ENCODE measurements at regions not wholly inside any gene's neighbourhood (a gene's known extent, or its start where the extent isn't known, plus 50 kb on each side); places are given as distances from the start of the nearest gene placed in this dataset.
"Not testable (repeated sequence)": the region's sequence is repeated elsewhere in the genome, so short reads cannot be mapped to it uniquely, and the experiment has no call there.

DNA sequence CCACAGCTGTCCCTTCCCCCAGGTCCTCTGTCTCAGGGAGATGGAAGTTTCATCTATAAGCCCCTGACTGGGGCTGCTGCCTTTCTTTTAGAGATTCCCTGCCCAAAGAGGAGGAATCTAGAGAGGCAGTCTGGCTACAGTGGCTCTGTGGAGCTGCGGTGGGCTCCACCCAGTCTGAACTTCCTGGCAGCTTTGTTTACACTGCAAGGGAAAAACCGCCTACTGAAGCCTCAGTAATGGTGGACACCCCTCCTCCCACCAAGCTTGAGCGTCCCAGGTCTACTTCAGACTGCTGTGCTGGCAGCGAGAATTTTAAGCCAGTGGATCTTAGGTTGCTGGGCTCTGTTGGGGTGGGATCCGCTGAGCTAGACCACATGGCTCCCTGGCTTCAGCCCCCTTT, 184.1 kb upstream of the SLC35B3 start:
- 19% methylated on average over 3 of the region's 5 CpGs for WGBS (ENCODE audit: low lambda C conversion rate)
- H3K27me3 ChIP-seq (ENCODE audit: control insufficient read depth in 1 of 2, insufficient read depth in 2 of 2, low read length in 2 of 2); intact Hi-C loops (cut with micrococcal nuclease; ENCODE audit: unreplicated experiment); H3K79me2 ChIP-seq (ENCODE audit: insufficient read depth, low read length); H3K27ac ChIP-seq (ENCODE audit: extremely low read length, insufficient read depth, low read length); CTCF ChIA-PET (ENCODE audit: low intra/inter-chr PET ratio, low total read pairs); H3K9me3 ChIP-seq (ENCODE audit: low read length); FAIRE-seq; BruUV-seq (replicated peaks); H4K20me1 ChIP-seq (ENCODE audit: insufficient read depth, low read length); H3K9ac ChIP-seq (ENCODE audit: insufficient read depth, low read depth, low read length); in situ Hi-C loops (cut with HindIII; ENCODE audit: extremely low pct_ligation_motif_present, low pct_unique_long_range_greater_than_20kb); H3K36me3 ChIP-seq (replicated peaks in 1 of 2; ENCODE audit: control insufficient read depth in 1 of 2, insufficient read depth in 2 of 2, low read length in 2 of 2); TF ChIP-seq FOXA1 (IDR thresholded peaks at IDR 0.05); GABPA (IDR thresholded peaks at IDR 0.05; ENCODE audit: low read depth, low read length): not testable (repeated sequence)
- ATAC-seq: peak; percentile 83
- peak; percentile 26 for DNase-seq (ENCODE audit: low spot score)
- peak; percentile 54; the same call in 1 of the 2 replicates for TF ChIP-seq ZNF644 (CRISPR knock-in tag; IDR thresholded peaks at IDR 0.05; ENCODE audit: low read depth)
- TF ChIP-seq FOXA1 (CRISPR knock-in tag; IDR thresholded peaks at IDR 0.05): peak; percentile 77
- TF ChIP-seq, protein P1, sequence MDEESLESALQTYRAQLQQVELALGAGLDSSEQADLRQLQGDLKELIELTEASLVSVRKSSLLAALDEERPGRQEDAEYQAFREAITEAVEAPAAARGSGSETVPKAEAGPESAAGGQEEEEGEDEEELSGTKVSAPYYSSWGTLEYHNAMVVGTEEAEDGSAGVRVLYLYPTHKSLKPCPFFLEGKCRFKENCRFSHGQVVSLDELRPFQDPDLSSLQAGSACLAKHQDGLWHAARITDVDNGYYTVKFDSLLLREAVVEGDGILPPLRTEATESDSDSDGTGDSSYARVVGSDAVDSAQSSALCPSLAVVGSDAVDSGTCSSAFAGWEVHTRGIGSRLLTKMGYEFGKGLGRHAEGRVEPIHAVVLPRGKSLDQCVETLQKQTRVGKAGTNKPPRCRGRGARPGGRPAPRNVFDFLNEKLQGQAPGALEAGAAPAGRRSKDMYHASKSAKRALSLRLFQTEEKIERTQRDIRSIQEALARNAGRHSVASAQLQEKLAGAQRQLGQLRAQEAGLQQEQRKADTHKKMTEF (CRISPR knock-in tag; IDR thresholded peaks at IDR 0.05): peak; percentile 32; the same call in 1 of the 2 replicates
- TF ChIP-seq SP4 (CRISPR knock-in tag; IDR thresholded peaks at IDR 0.05): peak; percentile 43; the same call in 1 of the 2 replicates
- TF ChIP-seq ZMYM4 (CRISPR knock-in tag; IDR thresholded peaks at IDR 0.05): peak; percentile 41; the same call in 1 of the 2 replicates
- 0 out of 2 replicates have a peak, but pooled peaks have one; percentile 39 for TF ChIP-seq GABPA (CRISPR knock-in tag; IDR thresholded peaks at IDR 0.05; ENCODE audit: low read depth)
- TF ChIP-seq ZNF33A (CRISPR knock-in tag; IDR thresholded peaks at IDR 0.05; ENCODE audit: borderline replicate concordance): 0 out of 2 replicates have a peak, but pooled peaks have one; percentile 28
- peak; percentile 15 for TF ChIP-seq YY1 (IDR thresholded peaks at IDR 0.05; ENCODE audit: insufficient read depth, insufficient replicate concordance, low read depth, low read length)
- TF ChIP-seq, protein P2, sequence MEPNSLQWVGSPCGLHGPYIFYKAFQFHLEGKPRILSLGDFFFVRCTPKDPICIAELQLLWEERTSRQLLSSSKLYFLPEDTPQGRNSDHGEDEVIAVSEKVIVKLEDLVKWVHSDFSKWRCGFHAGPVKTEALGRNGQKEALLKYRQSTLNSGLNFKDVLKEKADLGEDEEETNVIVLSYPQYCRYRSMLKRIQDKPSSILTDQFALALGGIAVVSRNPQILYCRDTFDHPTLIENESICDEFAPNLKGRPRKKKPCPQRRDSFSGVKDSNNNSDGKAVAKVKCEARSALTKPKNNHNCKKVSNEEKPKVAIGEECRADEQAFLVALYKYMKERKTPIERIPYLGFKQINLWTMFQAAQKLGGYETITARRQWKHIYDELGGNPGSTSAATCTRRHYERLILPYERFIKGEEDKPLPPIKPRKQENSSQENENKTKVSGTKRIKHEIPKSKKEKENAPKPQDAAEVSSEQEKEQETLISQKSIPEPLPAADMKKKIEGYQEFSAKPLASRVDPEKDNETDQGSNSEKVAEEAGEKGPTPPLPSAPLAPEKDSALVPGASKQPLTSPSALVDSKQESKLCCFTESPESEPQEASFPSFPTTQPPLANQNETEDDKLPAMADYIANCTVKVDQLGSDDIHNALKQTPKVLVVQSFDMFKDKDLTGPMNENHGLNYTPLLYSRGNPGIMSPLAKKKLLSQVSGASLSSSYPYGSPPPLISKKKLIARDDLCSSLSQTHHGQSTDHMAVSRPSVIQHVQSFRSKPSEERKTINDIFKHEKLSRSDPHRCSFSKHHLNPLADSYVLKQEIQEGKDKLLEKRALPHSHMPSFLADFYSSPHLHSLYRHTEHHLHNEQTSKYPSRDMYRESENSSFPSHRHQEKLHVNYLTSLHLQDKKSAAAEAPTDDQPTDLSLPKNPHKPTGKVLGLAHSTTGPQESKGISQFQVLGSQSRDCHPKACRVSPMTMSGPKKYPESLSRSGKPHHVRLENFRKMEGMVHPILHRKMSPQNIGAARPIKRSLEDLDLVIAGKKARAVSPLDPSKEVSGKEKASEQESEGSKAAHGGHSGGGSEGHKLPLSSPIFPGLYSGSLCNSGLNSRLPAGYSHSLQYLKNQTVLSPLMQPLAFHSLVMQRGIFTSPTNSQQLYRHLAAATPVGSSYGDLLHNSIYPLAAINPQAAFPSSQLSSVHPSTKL (CRISPR knock-in tag; IDR thresholded peaks at IDR 0.05): 0 out of 2 replicates have a peak, but pooled peaks have one; percentile 6
- peak; percentile 54 for TF ChIP-seq FOXA3 (CRISPR knock-in tag; IDR thresholded peaks at IDR 0.05)
- Histone ChIP-seq H3K4me3 (replicated peaks in 1 of 3; ENCODE audit: insufficient read depth in 1 of 3, low read depth in 2 of 3, low read length in 3 of 3) (peak overlapping the region in 2 of 3 experiments; percentile 30 to 52; a peak in 2 of 6 replicates), H3K4me1 (ENCODE audit: insufficient read depth, low read length) (peaks cover 17% of the 10 kb centered on the region), H3K4me2 (ENCODE audit: low read depth, low read length) (peak overlapping the region; percentile 73), H2AFZ (ENCODE audit: low read length) (peak overlapping the region; percentile 69)
- POLR2A ChIA-PET: interaction anchor here (0.7 kb wide), 1 partner anchor 33 kb away, joined by 5 read pairs; a partner anchor contains a TSS

Data from HepG2 (cell line).